Type B pancreatic cell (in vitro differentiated cells): ENCODE measurements at regions not wholly inside any gene's neighbourhood (a gene's known extent, or its start where the extent isn't known, plus 50 kb on each side); places are given as distances from the start of the nearest gene placed in this dataset.
"Not testable (repeated sequence)": the region's sequence is repeated elsewhere in the genome, so short reads cannot be mapped to it uniquely, and the experiment has no call there.

Experiments used
- DNase-seq: peaks from one replicate; pipeline ENCODE4 v3.0.0; 2021; ENCODE audit warnings: mixed read lengths; ENCODE audit not compliant: unreplicated experiment; ENCODE audit errors: extremely low spot score
- H3K27ac Mint-ChIP-seq: 2 replicates; pipeline ENCODE4 v1.8.0; 2021; ENCODE audit warnings: mild to moderate bottlenecking, mixed read lengths
- H3K27me3 Mint-ChIP-seq: 2 replicates; pipeline ENCODE4 v1.8.0; 2021; ENCODE audit warnings: mixed read lengths
- H3K36me3 Mint-ChIP-seq: 2 replicates; pipeline ENCODE4 v1.8.0; 2021; ENCODE audit warnings: mixed read lengths
- H3K4me1 Mint-ChIP-seq: one replicate; pipeline ENCODE4 v1.8.0; 2021; ENCODE audit warnings: mixed read lengths; ENCODE audit not compliant: unreplicated experiment
- H3K4me3 Mint-ChIP-seq: 2 replicates; pipeline ENCODE4 v1.8.0; 2021; ENCODE audit warnings: mild to moderate bottlenecking, mixed read lengths
- H3K9me3 Mint-ChIP-seq: 2 replicates; pipeline ENCODE4 v1.8.0; 2021; ENCODE audit warnings: mixed read lengths
- CTCF ChIP-seq: fragments of 200-600 bp; sonication (generic); conservative IDR thresholded peaks from 2 replicates; pipeline ENCODE4 v1.5.0; 2021; ENCODE audit warnings: antibody characterized with exemption, mild to moderate bottlenecking

GRCh38 chr5:57635146-57635777, 152.7 kb upstream of the ACTBL2 start:
- Mint-ChIP-seq H3K27me3 (peaks cover 6% of the 10 kb centered on the region), H3K4me3 (no peak overlapping the region), H3K9me3 (peaks cover 5% of the 10 kb centered on the region), H3K36me3 (no peaks in the 10 kb centered on the region), H3K27ac (no peak overlapping the region), H3K4me1 (no peaks in the 10 kb centered on the region)
- TF ChIP-seq CTCF: no peak
- DNase-seq: no peak

GRCh38 chr5:57632937-57633336, 150.3 kb upstream of the ACTBL2 start:
- no peaks in the 10 kb centered on the region for H3K4me1 Mint-ChIP-seq
- TF ChIP-seq CTCF: no peak
- no peak overlapping the region for H3K27ac Mint-ChIP-seq
- no peaks in the 10 kb centered on the region for H3K27me3 Mint-ChIP-seq
- H3K4me3 Mint-ChIP-seq: no peak overlapping the region
- H3K36me3 Mint-ChIP-seq: no peaks in the 10 kb centered on the region
- DNase-seq: no peak
- H3K9me3 Mint-ChIP-seq: peaks cover 5% of the 10 kb centered on the region

- H3K4me3 Mint-ChIP-seq, H3K36me3 Mint-ChIP-seq: not testable (repeated sequence)
Observed at GRCh38 chr5:57631139-57631538, 148.5 kb upstream of the ACTBL2 start.

GRCh38 chr5:57627661-57628060, 145.1 kb upstream of the ACTBL2 start:
- no peaks in the 10 kb centered on the region for H3K36me3 Mint-ChIP-seq
- H3K27ac Mint-ChIP-seq: no peak overlapping the region
- H3K9me3 Mint-ChIP-seq: no peaks in the 10 kb centered on the region
- no peak overlapping the region for H3K4me3 Mint-ChIP-seq
- H3K27me3 Mint-ChIP-seq: no peaks in the 10 kb centered on the region
- H3K4me1 Mint-ChIP-seq: no peaks in the 10 kb centered on the region
- no peak for TF ChIP-seq CTCF
- no peak for DNase-seq

More at GRCh38 chr5:57631139-57631538, 148.5 kb upstream of the ACTBL2 start:
- not testable (repeated sequence) for H3K27ac Mint-ChIP-seq, H3K27me3 Mint-ChIP-seq, H3K4me1 Mint-ChIP-seq, H3K9me3 Mint-ChIP-seq, DNase-seq

- Mint-ChIP-seq H3K27ac (no peak overlapping the region), H3K27me3 (no peaks in the 10 kb centered on the region), H3K9me3 (no peaks in the 10 kb centered on the region), H3K4me1 (no peaks in the 10 kb centered on the region), H3K4me3 (no peak overlapping the region), H3K36me3 (no peaks in the 10 kb centered on the region)
- TF ChIP-seq CTCF: no peak
- DNase-seq: no peak
Observed at GRCh38 chr5:57626703-57627102, 144.1 kb upstream of the ACTBL2 start.

GRCh38 chr5:57621624-57622023, 139.0 kb upstream of the ACTBL2 start:
- DNase-seq: no peak
- no peaks in the 10 kb centered on the region for H3K4me1 Mint-ChIP-seq
- TF ChIP-seq CTCF: no peak
- H3K4me3 Mint-ChIP-seq: no peak overlapping the region
- H3K36me3 Mint-ChIP-seq: no peaks in the 10 kb centered on the region
- H3K27ac Mint-ChIP-seq: no peak overlapping the region
- no peaks in the 10 kb centered on the region for H3K27me3 Mint-ChIP-seq
- no peaks in the 10 kb centered on the region for H3K9me3 Mint-ChIP-seq
